ENCODE measurements at regions not wholly inside any gene's neighbourhood (a gene's known extent, or its start where the extent isn't known, plus 50 kb on each side); places are given as distances from the start of the nearest gene placed in this dataset.

DNA sequence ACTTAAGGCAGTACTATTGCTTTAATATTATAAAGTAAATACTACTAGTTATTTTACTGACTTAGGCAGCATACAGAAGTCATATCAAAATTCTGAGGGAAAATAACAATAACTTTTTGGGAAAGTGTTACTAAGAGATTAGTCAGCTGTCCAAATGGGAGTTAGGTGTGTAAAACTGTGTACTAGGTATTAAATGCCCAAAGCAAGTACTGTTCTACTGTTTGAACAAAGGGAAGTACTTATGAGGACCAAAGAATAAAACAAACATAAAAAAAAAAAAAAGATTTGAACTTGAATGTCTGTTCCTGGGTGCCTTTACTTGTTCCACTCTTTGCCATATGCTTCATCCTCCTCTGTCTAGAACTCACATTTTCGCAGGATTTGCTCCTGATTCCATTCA, 174.4 kb downstream of the MSL3 start:
- Histone ChIP-seq H3K27me3 (ENCODE audit: control insufficient read depth, extremely low read depth, insufficient read depth, low read length) (no peaks in the 10 kb centered on the region), H4K20me1 (ENCODE audit: control insufficient read depth, extremely low read depth, insufficient read depth, low read length) (no peaks in the 10 kb centered on the region), H3K9me1 (ENCODE audit: control insufficient read depth, extremely low read depth, insufficient read depth, low read length) (no peaks in the 10 kb centered on the region), H3K4me1 (ENCODE audit: control insufficient read depth, extremely low read depth, insufficient read depth, low read length) (no peaks in the 10 kb centered on the region), H2AFZ (ENCODE audit: control insufficient read depth, low read length) (no peak overlapping the region), H3K9me3 (ENCODE audit: control insufficient read depth, low read depth, low read length) (peaks cover 1% of the 10 kb centered on the region), H3K4me2 (ENCODE audit: control insufficient read depth, extremely low read depth, insufficient read depth, low read depth, low read length) (no peak overlapping the region), H3K36me3 (ENCODE audit: control insufficient read depth in 2 of 2, extremely low read depth in 1 of 2, insufficient read depth in 2 of 2, low read length in 2 of 2) (no peaks in the 10 kb centered on the region), H3K9ac (ENCODE audit: control insufficient read depth, extremely low read depth, insufficient read depth, low read length) (no peak overlapping the region), H3K27ac (ENCODE audit: control insufficient read depth, insufficient read depth, low read length) (no peak overlapping the region), H3K79me2 (ENCODE audit: control insufficient read depth, insufficient read depth, low read length) (no peaks in the 10 kb centered on the region), H3K4me3 (ENCODE audit: control insufficient read depth in 2 of 3, extremely low read depth in 1 of 3, insufficient read depth in 2 of 3, low read depth in 1 of 3, low read length in 3 of 3) (no peak overlapping the region)
- FAIRE-seq (no peak), DNase-seq (ENCODE audit: low read depth, low spot score) (no peak)
- dilution Hi-C loops (cut with MboI; ENCODE audit: extremely low pct_ligation_motif_present, low sequenced_read_pairs): no loop called here
- TF ChIP-seq EZH2 (IDR thresholded peaks at IDR 0.05; ENCODE audit: low read length): no peak
- TF ChIP-seq, protein P1, sequence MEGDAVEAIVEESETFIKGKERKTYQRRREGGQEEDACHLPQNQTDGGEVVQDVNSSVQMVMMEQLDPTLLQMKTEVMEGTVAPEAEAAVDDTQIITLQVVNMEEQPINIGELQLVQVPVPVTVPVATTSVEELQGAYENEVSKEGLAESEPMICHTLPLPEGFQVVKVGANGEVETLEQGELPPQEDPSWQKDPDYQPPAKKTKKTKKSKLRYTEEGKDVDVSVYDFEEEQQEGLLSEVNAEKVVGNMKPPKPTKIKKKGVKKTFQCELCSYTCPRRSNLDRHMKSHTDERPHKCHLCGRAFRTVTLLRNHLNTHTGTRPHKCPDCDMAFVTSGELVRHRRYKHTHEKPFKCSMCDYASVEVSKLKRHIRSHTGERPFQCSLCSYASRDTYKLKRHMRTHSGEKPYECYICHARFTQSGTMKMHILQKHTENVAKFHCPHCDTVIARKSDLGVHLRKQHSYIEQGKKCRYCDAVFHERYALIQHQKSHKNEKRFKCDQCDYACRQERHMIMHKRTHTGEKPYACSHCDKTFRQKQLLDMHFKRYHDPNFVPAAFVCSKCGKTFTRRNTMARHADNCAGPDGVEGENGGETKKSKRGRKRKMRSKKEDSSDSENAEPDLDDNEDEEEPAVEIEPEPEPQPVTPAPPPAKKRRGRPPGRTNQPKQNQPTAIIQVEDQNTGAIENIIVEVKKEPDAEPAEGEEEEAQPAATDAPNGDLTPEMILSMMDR (optimal IDR thresholded peaks at IDR 0.05 in 1 of 3, IDR thresholded peaks at IDR 0.05 in 1 of 3, conservative IDR thresholded peaks at IDR 0.05 in 1 of 3; ENCODE audit: extremely low read depth in 1 of 3, insufficient read depth in 2 of 3, low read length in 3 of 3): no peak

DNA sequence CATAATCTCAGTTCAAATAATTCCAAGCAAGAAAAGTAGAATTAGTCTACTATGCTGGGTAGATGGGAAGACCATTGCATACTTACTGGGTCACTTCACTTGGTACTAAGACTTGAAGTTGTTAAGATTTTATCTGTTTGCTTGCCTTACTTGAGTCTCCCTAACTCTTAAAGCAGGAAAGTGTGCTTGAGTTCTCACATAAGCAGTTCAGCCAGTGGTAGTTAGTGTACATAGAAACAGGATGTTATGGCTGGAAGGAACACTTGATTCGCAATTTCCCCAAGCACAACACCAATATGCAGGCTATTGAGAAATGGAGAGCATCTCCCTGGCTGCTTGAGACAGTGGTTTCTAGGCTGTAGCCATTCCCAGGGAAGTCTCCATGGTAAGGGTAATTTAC, 176.1 kb downstream of the MSL3 start:
- DNase-seq (ENCODE audit: low read depth, low spot score): no peak
- H3K4me1 ChIP-seq (ENCODE audit: control insufficient read depth, extremely low read depth, insufficient read depth, low read length): no peaks in the 10 kb centered on the region
- no peak overlapping the region for H2AFZ ChIP-seq (ENCODE audit: control insufficient read depth, low read length)
- no peak for TF ChIP-seq EZH2 (IDR thresholded peaks at IDR 0.05; ENCODE audit: low read length)
- TF ChIP-seq, protein P1 (optimal IDR thresholded peaks at IDR 0.05 in 1 of 3, IDR thresholded peaks at IDR 0.05 in 1 of 3, conservative IDR thresholded peaks at IDR 0.05 in 1 of 3; ENCODE audit: extremely low read depth in 1 of 3, insufficient read depth in 2 of 3, low read length in 3 of 3): no peak
- dilution Hi-C loops (cut with MboI; ENCODE audit: extremely low pct_ligation_motif_present, low sequenced_read_pairs): no loop called here
- no peak overlapping the region for H3K9ac ChIP-seq (ENCODE audit: control insufficient read depth, extremely low read depth, insufficient read depth, low read length)
- no peak overlapping the region for H3K27ac ChIP-seq (ENCODE audit: control insufficient read depth, insufficient read depth, low read length)
- H3K36me3 ChIP-seq (ENCODE audit: control insufficient read depth in 2 of 2, extremely low read depth in 1 of 2, insufficient read depth in 2 of 2, low read length in 2 of 2): no peaks in the 10 kb centered on the region
- no peak overlapping the region for H3K4me2 ChIP-seq (ENCODE audit: control insufficient read depth, extremely low read depth, insufficient read depth, low read depth, low read length)
- H3K4me3 ChIP-seq (ENCODE audit: control insufficient read depth in 2 of 3, extremely low read depth in 1 of 3, insufficient read depth in 2 of 3, low read depth in 1 of 3, low read length in 3 of 3): no peak overlapping the region
- no peaks in the 10 kb centered on the region for H3K9me1 ChIP-seq (ENCODE audit: control insufficient read depth, extremely low read depth, insufficient read depth, low read length)
- FAIRE-seq: no peak
- H4K20me1 ChIP-seq (ENCODE audit: control insufficient read depth, extremely low read depth, insufficient read depth, low read length): no peaks in the 10 kb centered on the region
- no peaks in the 10 kb centered on the region for H3K27me3 ChIP-seq (ENCODE audit: control insufficient read depth, extremely low read depth, insufficient read depth, low read length)
- H3K9me3 ChIP-seq (ENCODE audit: control insufficient read depth, low read depth, low read length): no peaks in the 10 kb centered on the region
- H3K79me2 ChIP-seq (ENCODE audit: control insufficient read depth, insufficient read depth, low read length): no peaks in the 10 kb centered on the region
